ENCODE measurements at regions not wholly inside any gene's neighbourhood (a gene's known extent, or its start where the extent isn't known, plus 50 kb on each side); places are given as distances from the start of the nearest gene placed in this dataset.

- no peak for DNase-seq (ENCODE audit: low read depth)
- no peak overlapping the region for H3K4me3 ChIP-seq (ENCODE audit: control insufficient read depth, low read depth, low read length)
- no peak for TF ChIP-seq CTCF (IDR thresholded peaks at IDR 0.05; ENCODE audit: control insufficient read depth, insufficient read depth, low read depth, low read length, missing control alignments)
Measured at GRCh38 chr11:116510166-116510565, 262.6 kb downstream of the BUD13 start.

- TF ChIP-seq CTCF (IDR thresholded peaks at IDR 0.05; ENCODE audit: control insufficient read depth, insufficient read depth, low read depth, low read length, missing control alignments), result no peak
- no peak for DNase-seq (ENCODE audit: low read depth)
- H3K4me3 ChIP-seq (ENCODE audit: control insufficient read depth, low read depth, low read length), result no peak overlapping the region
Measured at GRCh38 chr11:116509551-116509950, 263.2 kb downstream of the BUD13 start.

- no peak for DNase-seq (ENCODE audit: low read depth)
- H3K4me3 ChIP-seq (ENCODE audit: control insufficient read depth, low read depth, low read length), result no peak overlapping the region
- no peak for TF ChIP-seq CTCF (IDR thresholded peaks at IDR 0.05; ENCODE audit: control insufficient read depth, insufficient read depth, low read depth, low read length, missing control alignments)
Measured at GRCh38 chr11:116507849-116508695, 264.7 kb downstream of the BUD13 start.

- H3K4me3 ChIP-seq (ENCODE audit: control insufficient read depth, low read depth, low read length), result no peak overlapping the region
- TF ChIP-seq CTCF (IDR thresholded peaks at IDR 0.05; ENCODE audit: control insufficient read depth, insufficient read depth, low read depth, low read length, missing control alignments), result no peak
- no peak for DNase-seq (ENCODE audit: low read depth)
Measured at GRCh38 chr11:116507016-116507415, 265.8 kb downstream of the BUD13 start.

GRCh38 chr11:116506263-116506825 lies 266.4 kb downstream of the BUD13 start:
- no peak overlapping the region for H3K4me3 ChIP-seq (ENCODE audit: control insufficient read depth, low read depth, low read length)
- DNase-seq (ENCODE audit: low read depth), result no peak
- no peak for TF ChIP-seq CTCF (IDR thresholded peaks at IDR 0.05; ENCODE audit: control insufficient read depth, insufficient read depth, low read depth, low read length, missing control alignments)

- TF ChIP-seq CTCF (IDR thresholded peaks at IDR 0.05; ENCODE audit: control insufficient read depth, insufficient read depth, low read depth, low read length, missing control alignments), result no peak
- no peak for DNase-seq (ENCODE audit: low read depth)
Measured at GRCh38 chr11:116505298-116506262, 267.2 kb downstream of the BUD13 start.

More at GRCh38 chr11:116505298-116506262, 267.2 kb downstream of the BUD13 start:
- H3K4me3 ChIP-seq (ENCODE audit: control insufficient read depth, low read depth, low read length), result no peak overlapping the region

All from AG09309 (cell line).